Calu3 (cell line): ENCODE measurements at regions not wholly inside any gene's neighbourhood (a gene's known extent, or its start where the extent isn't known, plus 50 kb on each side); places are given as distances from the start of the nearest gene placed in this dataset.
"Not testable (repeated sequence)": the region's sequence is repeated elsewhere in the genome, so short reads cannot be mapped to it uniquely, and the experiment has no call there.

Experiments used
- BruUV-seq: library from RNA; stranded (reverse); fragments of 400-500 nt; replicated peaks from 2 replicates; lab custom pipeline; 2021; lab: Mats Ljungman, UMichigan
- CTCF ChIA-PET: fragments of 300-600 bp; sonication (Branson Sonifier 250); formaldehyde crosslinking; loops from one replicate; lab custom pipeline; 2022; ENCODE audit warnings: antibody characterized with exemption; lab: Charles Lee
- DNase-seq: peaks from one replicate; pipeline ENCODE4 v3.0.0; 2022
- H3K27ac Mint-ChIP-seq: one replicate; pipeline ENCODE4 v1.8.0; 2022; ENCODE audit warnings: mixed read lengths; ENCODE audit not compliant: unreplicated experiment
- H3K27me3 Mint-ChIP-seq: one replicate; pipeline ENCODE4 v1.8.0; 2022; ENCODE audit warnings: mixed read lengths; ENCODE audit not compliant: unreplicated experiment
- H3K36me3 Mint-ChIP-seq: one replicate; pipeline ENCODE4 v1.8.0; 2022; ENCODE audit warnings: mild to moderate bottlenecking, moderate library complexity, mixed read lengths; ENCODE audit not compliant: insufficient read depth, unreplicated experiment
- H3K4me1 Mint-ChIP-seq: one replicate; pipeline ENCODE4 v1.8.0; 2022; ENCODE audit warnings: mild to moderate bottlenecking, low read depth, mixed read lengths; ENCODE audit not compliant: unreplicated experiment
- H3K4me3 Mint-ChIP-seq: one replicate; pipeline ENCODE4 v1.8.0; 2022; ENCODE audit warnings: mild to moderate bottlenecking, low read depth, moderate library complexity, mixed read lengths; ENCODE audit not compliant: unreplicated experiment
- H3K9me3 Mint-ChIP-seq: one replicate; pipeline ENCODE4 v1.8.0; 2022; ENCODE audit warnings: low read depth, mixed read lengths; ENCODE audit not compliant: unreplicated experiment
- intact Hi-C: fragments of 100-400 bp; cut with micrococcal nuclease; formaldehyde crosslinking; loops from one replicate; pipeline ENCODE4 v1.10.0; 2022; ENCODE audit not compliant: unreplicated experiment
- TF ChIP-seq, protein P1 (sequence below): fragments of 200-600 bp; IDR thresholded peaks from one replicate; pipeline ENCODE4 v1.8.0; 2022; ENCODE audit warnings: antibody characterized with exemption; ENCODE audit not compliant: unreplicated experiment

DNA sequence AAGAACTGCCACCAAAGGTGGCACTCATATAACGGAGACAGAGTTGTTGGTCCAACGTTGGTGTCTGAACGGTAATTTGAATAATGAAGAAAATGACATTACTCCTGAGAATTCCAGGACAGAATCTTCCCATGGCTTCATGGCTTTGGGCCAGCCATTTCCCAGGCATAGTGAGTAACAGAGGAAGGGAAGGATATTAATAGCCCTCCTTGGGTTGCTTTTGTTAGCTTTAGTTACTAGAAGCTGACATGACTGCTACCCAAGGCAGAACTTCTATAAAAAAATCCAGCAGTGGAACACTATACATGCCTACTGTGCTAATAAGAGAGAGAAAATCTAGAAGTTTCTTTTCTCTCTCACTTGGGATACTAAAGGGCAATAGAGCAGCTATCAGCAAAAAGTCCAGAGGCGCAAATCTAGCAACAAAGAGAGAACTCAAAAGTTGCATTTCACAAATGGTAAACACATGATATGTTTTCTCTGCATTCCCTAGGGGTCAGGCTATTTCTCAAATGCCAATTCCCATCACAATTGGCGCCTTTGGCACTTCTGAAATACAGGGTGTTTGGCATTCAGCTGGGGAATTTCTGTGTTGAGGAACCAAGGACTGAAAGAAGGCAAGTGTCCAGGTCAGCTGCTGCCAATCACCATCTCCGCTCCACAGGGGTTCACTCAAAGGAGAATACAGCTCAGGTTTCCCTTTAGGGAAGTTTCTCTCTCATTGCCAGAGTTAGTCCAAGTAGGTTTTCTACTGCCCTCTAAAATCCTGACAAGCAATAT is 160.8 kb upstream of the KYNU start:
- TF ChIP-seq, protein P1, sequence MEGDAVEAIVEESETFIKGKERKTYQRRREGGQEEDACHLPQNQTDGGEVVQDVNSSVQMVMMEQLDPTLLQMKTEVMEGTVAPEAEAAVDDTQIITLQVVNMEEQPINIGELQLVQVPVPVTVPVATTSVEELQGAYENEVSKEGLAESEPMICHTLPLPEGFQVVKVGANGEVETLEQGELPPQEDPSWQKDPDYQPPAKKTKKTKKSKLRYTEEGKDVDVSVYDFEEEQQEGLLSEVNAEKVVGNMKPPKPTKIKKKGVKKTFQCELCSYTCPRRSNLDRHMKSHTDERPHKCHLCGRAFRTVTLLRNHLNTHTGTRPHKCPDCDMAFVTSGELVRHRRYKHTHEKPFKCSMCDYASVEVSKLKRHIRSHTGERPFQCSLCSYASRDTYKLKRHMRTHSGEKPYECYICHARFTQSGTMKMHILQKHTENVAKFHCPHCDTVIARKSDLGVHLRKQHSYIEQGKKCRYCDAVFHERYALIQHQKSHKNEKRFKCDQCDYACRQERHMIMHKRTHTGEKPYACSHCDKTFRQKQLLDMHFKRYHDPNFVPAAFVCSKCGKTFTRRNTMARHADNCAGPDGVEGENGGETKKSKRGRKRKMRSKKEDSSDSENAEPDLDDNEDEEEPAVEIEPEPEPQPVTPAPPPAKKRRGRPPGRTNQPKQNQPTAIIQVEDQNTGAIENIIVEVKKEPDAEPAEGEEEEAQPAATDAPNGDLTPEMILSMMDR, result no peak
- Mint-ChIP-seq H3K27ac (no peak overlapping the region), H3K36me3 (no peaks in the 10 kb centered on the region), H3K27me3 (no peaks in the 10 kb centered on the region), H3K9me3 (no peaks in the 10 kb centered on the region), H3K4me3 (no peak overlapping the region), H3K4me1 (no peaks in the 10 kb centered on the region)
- intact Hi-C loops, result no loop called here
- CTCF ChIA-PET, result no interaction called here
- no TSS peak for BruUV-seq
- no peak for DNase-seq

DNA sequence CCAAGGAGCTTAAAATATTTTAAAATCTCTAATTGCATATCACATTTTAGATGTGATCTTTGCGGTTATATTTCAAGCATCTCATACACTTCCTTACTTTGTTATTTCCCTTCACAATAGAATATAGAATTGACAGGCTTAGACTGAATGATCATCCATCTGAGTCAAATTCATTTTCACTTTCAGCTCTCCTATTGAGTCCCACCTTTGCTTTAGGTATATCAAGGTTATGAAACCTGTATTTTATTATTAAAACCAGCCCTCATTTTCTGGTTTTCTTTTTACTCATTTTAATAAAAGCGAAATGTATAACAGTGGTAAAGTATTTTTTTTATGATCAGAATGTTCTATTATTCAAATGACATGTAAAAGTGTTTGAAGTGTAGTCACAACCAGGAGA is 162.9 kb upstream of the KYNU start:
- intact Hi-C loops, result no loop called here
- TF ChIP-seq, protein P1, result no peak
- CTCF ChIA-PET, result no interaction called here

DNA sequence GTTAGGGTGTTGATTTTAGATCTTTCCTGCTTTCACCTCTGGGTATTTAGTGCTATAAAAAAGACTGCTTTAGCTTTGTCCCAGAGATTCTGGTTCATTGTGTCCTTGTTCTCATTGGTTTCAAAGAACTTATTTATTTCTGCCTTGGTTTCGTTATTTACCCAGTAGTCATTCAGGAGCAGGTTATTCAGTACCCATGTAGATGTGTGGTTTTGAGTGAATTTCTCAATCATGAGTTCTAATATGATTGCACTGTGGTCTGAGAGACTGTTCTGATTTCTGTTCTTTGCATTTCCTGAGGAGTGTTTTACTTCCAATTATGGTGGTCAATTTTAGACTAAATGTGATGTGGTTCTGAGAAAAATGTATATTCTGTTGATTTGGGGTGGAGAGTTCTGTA is 167.1 kb upstream of the KYNU start:
- CTCF ChIA-PET, result no interaction called here

More for the DNA sequence above, 162.9 kb upstream of the KYNU start:
- no peak for DNase-seq
- H3K27ac Mint-ChIP-seq, result no peak overlapping the region
- no peaks in the 10 kb centered on the region for H3K4me1 Mint-ChIP-seq
- H3K27me3 Mint-ChIP-seq, result no peaks in the 10 kb centered on the region
- no peaks in the 10 kb centered on the region for H3K36me3 Mint-ChIP-seq
- no peak overlapping the region for H3K4me3 Mint-ChIP-seq
- no TSS peak for BruUV-seq
- no peaks in the 10 kb centered on the region for H3K9me3 Mint-ChIP-seq

DNA sequence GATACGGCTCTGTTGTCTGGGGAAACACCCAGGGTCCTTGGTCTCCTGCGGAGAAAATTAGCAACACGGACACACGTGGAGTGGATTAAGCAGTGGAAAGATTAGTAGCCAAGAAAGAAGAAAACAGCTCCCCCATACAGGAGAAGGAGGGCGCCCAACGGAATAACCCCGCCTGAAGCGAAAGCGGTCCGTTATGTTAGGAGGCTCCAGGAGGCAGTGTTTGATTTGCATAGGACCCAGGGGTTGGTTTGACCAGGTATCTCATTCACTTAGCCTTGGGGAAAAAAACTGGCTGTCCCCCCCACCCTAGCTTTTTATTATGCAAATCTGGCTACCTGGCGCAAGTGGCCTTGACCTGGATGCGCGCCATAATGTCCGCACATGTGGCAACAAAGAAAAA is 170.1 kb upstream of the KYNU start:
- H3K27ac Mint-ChIP-seq, result no peak overlapping the region
- no peaks in the 10 kb centered on the region for H3K36me3 Mint-ChIP-seq
- intact Hi-C loops, result no loop called here

More for the DNA sequence above, 167.1 kb upstream of the KYNU start:
- BruUV-seq, result no TSS peak
- TF ChIP-seq, protein P1, result no peak
- Mint-ChIP-seq H3K27me3 (no peaks in the 10 kb centered on the region), H3K4me1 (no peaks in the 10 kb centered on the region), H3K36me3 (no peaks in the 10 kb centered on the region), H3K27ac (no peak overlapping the region), H3K4me3 (no peak overlapping the region), H3K9me3 (no peaks in the 10 kb centered on the region)
- DNase-seq, result no peak
- intact Hi-C loops, result no loop called here

DNA sequence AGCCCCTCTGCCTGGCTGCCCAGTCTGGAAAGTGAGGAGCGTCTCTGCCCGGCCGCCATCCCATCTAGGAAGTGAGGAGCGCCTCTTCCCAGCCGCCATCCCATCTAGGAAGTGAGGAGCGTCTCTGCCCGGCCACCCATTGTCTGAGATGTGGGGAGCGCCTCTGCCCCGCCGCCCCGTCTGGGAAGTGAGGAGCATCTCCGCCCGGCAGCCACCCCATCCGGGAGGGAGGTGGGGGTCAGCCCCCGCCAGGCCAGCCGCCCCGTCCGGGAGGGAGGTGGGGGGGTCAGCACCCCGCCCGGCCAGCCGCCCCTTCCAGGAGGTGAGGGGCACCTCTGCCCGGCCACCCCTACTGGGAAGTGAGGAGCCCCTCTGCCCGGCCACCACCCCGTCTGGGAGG is 175.1 kb upstream of the KYNU start:
- intact Hi-C loops, H3K36me3 Mint-ChIP-seq, H3K9me3 Mint-ChIP-seq, H3K27me3 Mint-ChIP-seq, H3K4me1 Mint-ChIP-seq, BruUV-seq, DNase-seq, CTCF ChIA-PET, H3K27ac Mint-ChIP-seq, H3K4me3 Mint-ChIP-seq: not testable (repeated sequence)

More for the DNA sequence above, 170.1 kb upstream of the KYNU start:
- BruUV-seq, result no TSS peak
- no peaks in the 10 kb centered on the region for H3K4me1 Mint-ChIP-seq
- no peak for DNase-seq
- TF ChIP-seq, protein P1, result no peak
- H3K4me3 Mint-ChIP-seq, result no peak overlapping the region
- no peaks in the 10 kb centered on the region for H3K27me3 Mint-ChIP-seq
- CTCF ChIA-PET, result interaction anchor here (0.6 kb wide), 1 partner anchor 150 kb away, joined by 3 read pairs; no protein-coding TSS in a partner anchor
- H3K9me3 Mint-ChIP-seq, result no peaks in the 10 kb centered on the region

DNA sequence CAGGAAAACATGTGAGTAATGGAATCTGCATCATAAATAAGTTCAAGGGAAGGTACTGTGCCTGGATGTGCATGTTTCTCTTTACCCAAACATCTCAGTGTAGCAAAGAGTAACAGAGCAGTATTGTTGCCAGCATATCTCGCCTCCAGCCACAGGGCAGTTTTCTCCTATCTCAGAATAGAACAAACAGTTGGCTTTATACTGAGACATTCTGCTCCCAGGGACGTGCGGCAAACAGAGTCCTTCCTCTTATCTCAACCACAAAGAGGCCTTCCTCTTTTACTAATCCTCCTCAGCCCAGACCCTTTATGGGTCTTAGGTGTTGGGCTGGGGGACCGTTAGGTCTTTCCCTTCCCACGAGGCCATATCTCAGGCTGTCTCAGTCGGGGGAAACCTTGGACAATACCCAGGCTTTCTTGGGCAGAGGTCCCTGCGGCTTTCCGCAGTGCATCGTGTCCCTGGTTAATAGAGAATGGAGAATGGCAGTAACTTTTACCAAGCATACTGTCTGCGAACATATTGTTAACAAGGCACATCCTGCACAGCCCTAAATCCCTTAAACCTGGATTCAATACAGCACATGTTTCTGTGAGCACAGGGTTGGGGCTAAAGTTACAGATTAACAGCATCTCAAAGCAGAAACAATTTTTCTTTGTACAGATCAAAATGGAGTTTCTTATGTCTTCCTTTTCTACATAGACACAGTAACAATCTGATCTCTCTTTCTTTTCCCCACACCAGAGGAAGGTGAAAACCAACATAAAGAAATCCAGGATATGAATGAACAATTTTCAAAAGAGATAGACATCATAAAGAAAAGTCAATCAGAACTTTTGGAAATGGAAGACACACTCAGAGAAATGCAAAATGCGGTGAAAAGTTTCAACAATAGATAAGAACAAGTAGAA is 181.9 kb upstream of the KYNU start:
- not testable (repeated sequence) for BruUV-seq

More for the DNA sequence above, 181.9 kb upstream of the KYNU start:
- DNase-seq, result peak; percentile 26
- H3K9me3 Mint-ChIP-seq, H3K36me3 Mint-ChIP-seq, H3K27me3 Mint-ChIP-seq, CTCF ChIA-PET: not testable (repeated sequence)
- peak overlapping the region; percentile 63 for H3K4me3 Mint-ChIP-seq
- H3K27ac Mint-ChIP-seq, result peak overlapping the region; percentile 26
- peaks cover 38% of the 10 kb centered on the region for H3K4me1 Mint-ChIP-seq
- intact Hi-C loops, result loop anchor here (5.0 kb wide), 1 partner anchor 102 kb away; no protein-coding TSS in a partner anchor
